WTC11 (cell line): ENCODE measurements at regions not wholly inside any gene's neighbourhood (a gene's known extent, or its start where the extent isn't known, plus 50 kb on each side); places are given as distances from the start of the nearest gene placed in this dataset.

ENCODE experiments used
- ATAC-seq: fragments of 200-7000 bp; cut with Tn5 transposase; 2 replicates; pipeline ENCODE4 v1.10.0; 2021; ENCODE audit warnings: mild to moderate bottlenecking, moderate library complexity
- CTCF ChIA-PET: fragments of 300-600 bp; sonication (Branson Sonifier 250); formaldehyde crosslinking; loops from one replicate; lab custom pipeline; 2021; ENCODE audit warnings: antibody characterized with exemption; lab: Charles Lee
- POLR2A ChIA-PET: fragments of 350-600 bp; sonication (Branson Sonifier 250); formaldehyde crosslinking; loops from one replicate; lab custom pipeline; 2021; ENCODE audit warnings: antibody characterized with exemption; lab: Charles Lee
- DNase-seq: peaks from one replicate; pipeline ENCODE4 v3.0.0; 2021; ENCODE audit warnings: low spot score
- H3K27ac Mint-ChIP-seq: 2 replicates; pipeline ENCODE4 v1.8.0; 2021; ENCODE audit warnings: mixed read lengths
- H3K27me3 Mint-ChIP-seq: 2 replicates; pipeline ENCODE4 v1.8.0; 2021; ENCODE audit warnings: low read depth, mild to moderate bottlenecking, moderate library complexity, mixed read lengths
- H3K36me3 Mint-ChIP-seq: 2 replicates; pipeline ENCODE4 v1.8.0; 2021; ENCODE audit warnings: mixed read lengths
- H3K4me1 Mint-ChIP-seq: 2 replicates; pipeline ENCODE4 v1.8.0; 2022; ENCODE audit warnings: mixed read lengths
- H3K4me3 Mint-ChIP-seq: 2 replicates; pipeline ENCODE4 v1.8.0; 2021; ENCODE audit warnings: mild to moderate bottlenecking, moderate library complexity, mixed read lengths
- H3K9me3 Mint-ChIP-seq: 2 replicates; pipeline ENCODE4 v1.8.0; 2021; ENCODE audit warnings: mixed read lengths
- CREM ChIP-seq: sonication (generic); formaldehyde crosslinking; IDR thresholded peaks from 2 replicates; pipeline ENCODE4 v1.8.1; 2022; ENCODE audit warnings: mild to moderate bottlenecking, missing genetic modification reagents, moderate library complexity
- ELF4 ChIP-seq: sonication (generic); formaldehyde crosslinking; IDR thresholded peaks from 2 replicates; pipeline ENCODE4 v1.8.1; 2022; ENCODE audit warnings: low read depth, mild to moderate bottlenecking, moderate library complexity, missing genetic modification reagents
- FOXJ3 ChIP-seq: sonication (generic); formaldehyde crosslinking; IDR thresholded peaks from 2 replicates; pipeline ENCODE4 v1.9.0; 2021; ENCODE audit warnings: missing genetic modification reagents, mild to moderate bottlenecking, borderline replicate concordance
- GABPB1 ChIP-seq: sonication (generic); formaldehyde crosslinking; IDR thresholded peaks from 2 replicates; pipeline ENCODE4 v1.8.1; 2023; ENCODE audit warnings: mild to moderate bottlenecking, missing genetic modification reagents
- IRF2 ChIP-seq: sonication (generic); formaldehyde crosslinking; IDR thresholded peaks from 2 replicates; pipeline ENCODE4 v1.8.0; 2022; ENCODE audit warnings: low read depth, missing genetic modification reagents, borderline replicate concordance
- MYBL2 ChIP-seq: sonication (generic); formaldehyde crosslinking; IDR thresholded peaks from 2 replicates; pipeline ENCODE4 v1.8.1; 2023; ENCODE audit warnings: mild to moderate bottlenecking, moderate library complexity, missing genetic modification reagents
- NFATC4 ChIP-seq: fragments of 250-450 bp; sonication (Bioruptor Pico); IDR thresholded peaks from 2 replicates; pipeline ENCODE4 v1.9.0; 2021; ENCODE audit warnings: mild to moderate bottlenecking
- NFE2L1 ChIP-seq: sonication (generic); formaldehyde crosslinking; IDR thresholded peaks from 2 replicates; pipeline ENCODE4 v1.8.1; 2023; ENCODE audit warnings: missing genetic modification reagents
- PRRX2 ChIP-seq: fragments of 250-450 bp; sonication (Bioruptor Pico); IDR thresholded peaks from 2 replicates; pipeline ENCODE4 v1.8.0; 2021; ENCODE audit warnings: mild to moderate bottlenecking
- RORB ChIP-seq: fragments of 250-450 bp; sonication (Bioruptor Pico); IDR thresholded peaks from 2 replicates; pipeline ENCODE4 v1.9.0; 2021; ENCODE audit warnings: mild to moderate bottlenecking
- SP1 ChIP-seq: sonication (generic); formaldehyde crosslinking; conservative IDR thresholded peaks from 2 replicates; pipeline ENCODE4 v1.8.1; 2022; ENCODE audit warnings: missing genetic modification reagents
- TCF7 ChIP-seq: sonication (generic); formaldehyde crosslinking; IDR thresholded peaks from 2 replicates; pipeline ENCODE4 v1.8.0; 2022; ENCODE audit warnings: mild to moderate bottlenecking, low read depth, missing genetic modification reagents, moderate library complexity
- TP53 ChIP-seq: sonication (generic); formaldehyde crosslinking; IDR thresholded peaks from 2 replicates; pipeline ENCODE4 v1.8.1; 2023; ENCODE audit warnings: mild to moderate bottlenecking, missing genetic modification reagents
- TF ChIP-seq, protein P1 (sequence below): fragments of 250-450 bp; sonication (Bioruptor Pico); IDR thresholded peaks from 2 replicates; pipeline ENCODE4 v1.9.0; 2021; ENCODE audit warnings: mild to moderate bottlenecking
- TF ChIP-seq, protein P2 (sequence below): fragments of 250-450 bp; sonication (Bioruptor Pico); conservative IDR thresholded peaks from 2 replicates; pipeline ENCODE4 v1.9.0; 2021; ENCODE audit warnings: mild to moderate bottlenecking
- TF ChIP-seq, protein P3 (sequence below): sonication (generic); formaldehyde crosslinking; IDR thresholded peaks from 2 replicates; pipeline ENCODE4 v1.8.0; 2022; ENCODE audit warnings: mild to moderate bottlenecking, missing genetic modification reagents
- TF ChIP-seq, protein P4 (sequence below): fragments of 250-450 bp; sonication (Bioruptor Pico); IDR thresholded peaks from 2 replicates; pipeline ENCODE4 v1.9.0; 2021; ENCODE audit warnings: mild to moderate bottlenecking
- TF ChIP-seq, protein P5 (sequence below): fragments of 250-450 bp; sonication (Bioruptor Pico); IDR thresholded peaks from 2 replicates; pipeline ENCODE4 v1.8.0; 2021; ENCODE audit warnings: mild to moderate bottlenecking
- TF ChIP-seq, protein P6 (sequence below): sonication (generic); formaldehyde crosslinking; IDR thresholded peaks from 2 replicates; pipeline ENCODE4 v1.8.1; 2023; ENCODE audit warnings: mild to moderate bottlenecking, missing genetic modification reagents, moderate library complexity
- TF ChIP-seq, protein P7 (sequence below): sonication (generic); formaldehyde crosslinking; IDR thresholded peaks from 2 replicates; pipeline ENCODE4 v1.8.1; 2022; ENCODE audit warnings: low read depth, missing genetic modification reagents, borderline replicate concordance

DNA sequence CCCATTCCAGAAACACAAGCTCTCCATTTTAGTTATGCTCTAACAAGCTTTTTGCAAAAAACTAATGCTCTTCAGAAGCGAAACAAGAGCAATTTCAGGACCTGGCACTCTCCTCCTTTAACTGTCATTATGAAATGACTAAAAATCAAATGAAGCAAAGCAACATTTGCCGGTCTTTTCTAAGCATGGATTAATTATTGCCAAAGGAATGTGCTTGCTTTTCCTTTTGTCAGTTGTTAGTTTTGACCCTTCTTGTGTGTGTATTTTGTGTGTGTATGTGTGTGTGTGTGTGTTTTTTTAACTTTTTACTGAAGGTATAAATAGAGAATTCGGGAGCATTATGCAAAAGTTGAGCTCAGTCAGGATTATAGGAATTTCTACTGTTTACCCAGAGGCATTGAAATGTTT lies 509.1 kb downstream of the TUSC7 start:
- H3K36me3 Mint-ChIP-seq: no peaks in the 10 kb centered on the region
- H3K4me1 Mint-ChIP-seq: peaks cover 20% of the 10 kb centered on the region

DNA sequence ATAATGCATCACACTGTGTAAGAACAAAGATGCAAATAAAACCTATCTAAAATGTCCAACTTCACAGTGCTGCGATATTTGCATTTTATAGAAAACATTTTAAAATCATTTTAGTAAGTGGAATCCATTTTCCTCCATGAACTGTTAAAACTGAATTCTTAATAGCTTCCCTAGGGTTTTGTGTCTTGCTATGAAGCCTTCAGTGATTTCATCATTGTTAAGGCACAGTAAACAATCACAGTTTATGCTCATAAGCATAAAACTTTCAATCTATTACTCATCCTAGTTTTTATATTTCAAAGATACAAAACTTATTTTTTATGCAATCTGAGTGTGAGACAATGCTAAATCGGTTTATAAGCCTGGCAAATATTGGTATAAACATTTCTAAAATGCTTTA lies 509.7 kb downstream of the TUSC7 start:
- TF ChIP-seq, protein P1, sequence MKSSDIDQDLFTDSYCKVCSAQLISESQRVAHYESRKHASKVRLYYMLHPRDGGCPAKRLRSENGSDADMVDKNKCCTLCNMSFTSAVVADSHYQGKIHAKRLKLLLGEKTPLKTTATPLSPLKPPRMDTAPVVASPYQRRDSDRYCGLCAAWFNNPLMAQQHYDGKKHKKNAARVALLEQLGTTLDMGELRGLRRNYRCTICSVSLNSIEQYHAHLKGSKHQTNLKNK: no peak
- TF ChIP-seq PRRX2 (CRISPR knock-in tag) (no peak), ELF4 (CRISPR knock-in tag) (no peak), NFE2L1 (no peak), FOXJ3 (CRISPR knock-in tag) (no peak), NFATC4 (CRISPR knock-in tag) (no peak), TP53 (CRISPR knock-in tag) (no peak)
- TF ChIP-seq, protein P2, sequence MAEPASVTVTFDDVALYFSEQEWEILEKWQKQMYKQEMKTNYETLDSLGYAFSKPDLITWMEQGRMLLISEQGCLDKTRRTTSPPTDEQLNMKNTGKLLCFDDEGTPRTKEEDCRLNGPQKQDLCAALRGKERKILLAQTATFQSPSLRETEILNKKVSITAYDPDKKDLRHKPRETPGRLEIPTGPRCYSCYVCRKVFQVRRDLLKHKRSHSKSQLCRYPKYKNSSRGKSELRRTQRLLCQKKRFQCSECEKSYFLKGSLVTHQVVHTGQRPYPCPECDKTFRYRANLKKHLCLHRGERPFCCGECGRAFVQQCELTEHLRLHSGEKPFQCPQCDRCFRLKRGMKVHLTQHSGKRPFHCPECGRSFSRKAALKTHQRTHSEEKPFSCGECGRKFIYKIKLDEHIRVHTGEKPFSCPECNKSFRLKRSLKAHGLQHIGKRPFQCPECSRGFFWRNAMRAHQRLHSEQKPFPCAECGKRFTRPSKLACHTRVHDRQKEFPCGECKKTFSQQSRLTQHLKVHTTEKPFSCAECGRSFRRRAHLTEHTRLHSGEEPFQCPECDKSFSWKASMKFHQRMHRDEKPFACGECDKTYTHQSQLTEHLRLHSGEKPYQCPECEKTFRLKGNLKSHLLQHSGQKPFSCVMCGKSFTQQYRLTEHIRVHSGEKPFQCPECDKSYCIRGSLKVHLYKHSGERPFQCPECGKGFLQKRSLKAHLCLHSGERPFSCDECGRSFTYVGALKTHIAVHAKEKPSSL (CRISPR knock-in tag): no peak
- TF ChIP-seq, protein P3, sequence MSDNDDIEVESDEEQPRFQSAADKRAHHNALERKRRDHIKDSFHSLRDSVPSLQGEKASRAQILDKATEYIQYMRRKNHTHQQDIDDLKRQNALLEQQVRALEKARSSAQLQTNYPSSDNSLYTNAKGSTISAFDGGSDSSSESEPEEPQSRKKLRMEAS: no peak
- TF ChIP-seq, protein P4, sequence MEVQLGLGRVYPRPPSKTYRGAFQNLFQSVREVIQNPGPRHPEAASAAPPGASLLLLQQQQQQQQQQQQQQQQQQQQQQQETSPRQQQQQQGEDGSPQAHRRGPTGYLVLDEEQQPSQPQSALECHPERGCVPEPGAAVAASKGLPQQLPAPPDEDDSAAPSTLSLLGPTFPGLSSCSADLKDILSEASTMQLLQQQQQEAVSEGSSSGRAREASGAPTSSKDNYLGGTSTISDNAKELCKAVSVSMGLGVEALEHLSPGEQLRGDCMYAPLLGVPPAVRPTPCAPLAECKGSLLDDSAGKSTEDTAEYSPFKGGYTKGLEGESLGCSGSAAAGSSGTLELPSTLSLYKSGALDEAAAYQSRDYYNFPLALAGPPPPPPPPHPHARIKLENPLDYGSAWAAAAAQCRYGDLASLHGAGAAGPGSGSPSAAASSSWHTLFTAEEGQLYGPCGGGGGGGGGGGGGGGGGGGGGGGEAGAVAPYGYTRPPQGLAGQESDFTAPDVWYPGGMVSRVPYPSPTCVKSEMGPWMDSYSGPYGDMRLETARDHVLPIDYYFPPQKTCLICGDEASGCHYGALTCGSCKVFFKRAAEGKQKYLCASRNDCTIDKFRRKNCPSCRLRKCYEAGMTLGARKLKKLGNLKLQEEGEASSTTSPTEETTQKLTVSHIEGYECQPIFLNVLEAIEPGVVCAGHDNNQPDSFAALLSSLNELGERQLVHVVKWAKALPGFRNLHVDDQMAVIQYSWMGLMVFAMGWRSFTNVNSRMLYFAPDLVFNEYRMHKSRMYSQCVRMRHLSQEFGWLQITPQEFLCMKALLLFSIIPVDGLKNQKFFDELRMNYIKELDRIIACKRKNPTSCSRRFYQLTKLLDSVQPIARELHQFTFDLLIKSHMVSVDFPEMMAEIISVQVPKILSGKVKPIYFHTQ: no peak
- TF ChIP-seq, protein P5, sequence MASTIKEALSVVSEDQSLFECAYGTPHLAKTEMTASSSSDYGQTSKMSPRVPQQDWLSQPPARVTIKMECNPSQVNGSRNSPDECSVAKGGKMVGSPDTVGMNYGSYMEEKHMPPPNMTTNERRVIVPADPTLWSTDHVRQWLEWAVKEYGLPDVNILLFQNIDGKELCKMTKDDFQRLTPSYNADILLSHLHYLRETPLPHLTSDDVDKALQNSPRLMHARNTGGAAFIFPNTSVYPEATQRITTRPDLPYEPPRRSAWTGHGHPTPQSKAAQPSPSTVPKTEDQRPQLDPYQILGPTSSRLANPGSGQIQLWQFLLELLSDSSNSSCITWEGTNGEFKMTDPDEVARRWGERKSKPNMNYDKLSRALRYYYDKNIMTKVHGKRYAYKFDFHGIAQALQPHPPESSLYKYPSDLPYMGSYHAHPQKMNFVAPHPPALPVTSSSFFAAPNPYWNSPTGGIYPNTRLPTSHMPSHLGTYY (CRISPR knock-in tag): no peak
- TF ChIP-seq, all 79 proteins: peak for 0
- Mint-ChIP-seq H3K4me3 (no peak overlapping the region), H3K27me3 (no peaks in the 10 kb centered on the region), H3K36me3 (no peaks in the 10 kb centered on the region), H3K9me3 (no peaks in the 10 kb centered on the region), H3K4me1 (peaks cover 20% of the 10 kb centered on the region), H3K27ac (no peak overlapping the region)
- ChIA-PET POLR2A (no interaction called here), CTCF (no interaction called here)
- DNase-seq (no peak), ATAC-seq (no peak)

More for the DNA sequence above, 509.1 kb downstream of the TUSC7 start:
- ChIA-PET CTCF (no interaction called here), POLR2A (no interaction called here)
- no peak for TF ChIP-seq GABPB1
- TF ChIP-seq RORB (CRISPR knock-in tag): no peak
- TF ChIP-seq PRRX2 (CRISPR knock-in tag): no peak
- TF ChIP-seq SP1 (CRISPR knock-in tag): no peak
- no peak for TF ChIP-seq NFATC4 (CRISPR knock-in tag)
- no peak for TF ChIP-seq CREM (CRISPR knock-in tag)
- no peak for TF ChIP-seq IRF2
- TF ChIP-seq, protein P6, sequence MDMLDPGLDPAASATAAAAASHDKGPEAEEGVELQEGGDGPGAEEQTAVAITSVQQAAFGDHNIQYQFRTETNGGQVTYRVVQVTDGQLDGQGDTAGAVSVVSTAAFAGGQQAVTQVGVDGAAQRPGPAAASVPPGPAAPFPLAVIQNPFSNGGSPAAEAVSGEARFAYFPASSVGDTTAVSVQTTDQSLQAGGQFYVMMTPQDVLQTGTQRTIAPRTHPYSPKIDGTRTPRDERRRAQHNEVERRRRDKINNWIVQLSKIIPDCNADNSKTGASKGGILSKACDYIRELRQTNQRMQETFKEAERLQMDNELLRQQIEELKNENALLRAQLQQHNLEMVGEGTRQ: no peak
- TF ChIP-seq, protein P7, sequence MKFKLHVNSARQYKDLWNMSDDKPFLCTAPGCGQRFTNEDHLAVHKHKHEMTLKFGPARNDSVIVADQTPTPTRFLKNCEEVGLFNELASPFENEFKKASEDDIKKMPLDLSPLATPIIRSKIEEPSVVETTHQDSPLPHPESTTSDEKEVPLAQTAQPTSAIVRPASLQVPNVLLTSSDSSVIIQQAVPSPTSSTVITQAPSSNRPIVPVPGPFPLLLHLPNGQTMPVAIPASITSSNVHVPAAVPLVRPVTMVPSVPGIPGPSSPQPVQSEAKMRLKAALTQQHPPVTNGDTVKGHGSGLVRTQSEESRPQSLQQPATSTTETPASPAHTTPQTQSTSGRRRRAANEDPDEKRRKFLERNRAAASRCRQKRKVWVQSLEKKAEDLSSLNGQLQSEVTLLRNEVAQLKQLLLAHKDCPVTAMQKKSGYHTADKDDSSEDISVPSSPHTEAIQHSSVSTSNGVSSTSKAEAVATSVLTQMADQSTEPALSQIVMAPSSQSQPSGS: no peak
- TF ChIP-seq TCF7 (CRISPR knock-in tag): no peak
- TF ChIP-seq MYBL2 (CRISPR knock-in tag): no peak
- ATAC-seq: no peak
- no peak for DNase-seq
- no peaks in the 10 kb centered on the region for H3K27me3 Mint-ChIP-seq
- H3K4me3 Mint-ChIP-seq: no peak overlapping the region
- H3K9me3 Mint-ChIP-seq: no peaks in the 10 kb centered on the region
- H3K27ac Mint-ChIP-seq: no peak overlapping the region
